SK-MEL-5 (cell line): ENCODE measurements at regions not wholly inside any gene's neighbourhood (a gene's known extent, or its start where the extent isn't known, plus 50 kb on each side); places are given as distances from the start of the nearest gene placed in this dataset.
"Not testable (repeated sequence)": the region's sequence is repeated elsewhere in the genome, so short reads cannot be mapped to it uniquely, and the experiment has no call there.

Experiments
- DNase-seq: peaks from one replicate; pipeline ENCODE4 v3.0.0-alpha.2; 2016; ENCODE audit warnings: low read depth, low spot score
- in situ Hi-C: cut with HindIII; loops from 2 replicates; pipeline ENCODE4 v1.10.0; 2016; ENCODE audit warnings: low sequenced_read_pairs, high pct_unique_total_duplicates, low pct_unique_long_range_greater_than_20kb

GRCh38 chrX:64580605-64581004 is 185.4 kb upstream of the MTMR8 start:
- in situ Hi-C loops, result no loop called here

GRCh38 chrX:64580035-64580434 is 184.8 kb upstream of the MTMR8 start:
- no peak for DNase-seq
- in situ Hi-C loops, result no loop called here

More at GRCh38 chrX:64580605-64581004, 185.4 kb upstream of the MTMR8 start:
- no peak for DNase-seq

DNA sequence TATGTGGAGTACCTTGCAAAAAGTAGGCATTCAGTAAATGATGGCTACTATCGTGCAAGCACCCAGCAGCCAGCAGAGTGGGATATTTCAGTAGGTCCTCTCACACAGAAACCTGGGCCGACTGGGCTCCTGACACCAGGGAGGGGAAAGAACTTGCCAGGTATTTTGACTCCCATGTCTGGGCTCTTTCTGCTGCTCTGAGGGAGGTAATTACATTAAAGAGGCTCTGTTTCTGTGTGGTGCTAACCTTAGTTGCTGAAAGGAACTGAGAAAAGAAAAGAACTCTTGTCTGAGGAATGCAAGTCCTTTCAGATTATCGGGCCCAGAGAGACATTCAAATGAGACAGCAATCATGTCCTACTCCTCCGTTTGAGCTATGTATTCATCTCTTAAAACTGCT is 175.8 kb upstream of the MTMR8 start:
- DNase-seq, result no peak
- in situ Hi-C loops, result no loop called here

DNA sequence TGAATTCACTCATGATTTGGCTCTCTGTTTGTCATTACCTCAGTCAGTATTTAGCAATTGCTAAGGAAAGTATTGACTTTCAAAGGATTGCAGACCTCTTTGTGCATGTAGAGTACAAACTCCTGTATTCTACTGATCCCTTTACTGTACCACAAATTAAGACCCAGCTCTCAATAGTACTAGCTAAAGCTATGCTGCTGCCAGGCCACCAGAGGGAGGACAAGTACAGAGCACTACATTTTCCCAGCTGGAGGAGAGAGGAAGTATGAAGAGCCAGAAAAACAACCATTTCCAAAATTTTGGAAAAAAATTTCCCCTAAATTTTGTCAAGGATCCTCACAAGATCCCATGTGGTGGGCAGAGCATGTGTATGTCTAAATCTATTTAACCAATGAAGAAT is 175.0 kb upstream of the MTMR8 start:
- in situ Hi-C loops, result no loop called here
- DNase-seq, result peak; percentile 9

DNA sequence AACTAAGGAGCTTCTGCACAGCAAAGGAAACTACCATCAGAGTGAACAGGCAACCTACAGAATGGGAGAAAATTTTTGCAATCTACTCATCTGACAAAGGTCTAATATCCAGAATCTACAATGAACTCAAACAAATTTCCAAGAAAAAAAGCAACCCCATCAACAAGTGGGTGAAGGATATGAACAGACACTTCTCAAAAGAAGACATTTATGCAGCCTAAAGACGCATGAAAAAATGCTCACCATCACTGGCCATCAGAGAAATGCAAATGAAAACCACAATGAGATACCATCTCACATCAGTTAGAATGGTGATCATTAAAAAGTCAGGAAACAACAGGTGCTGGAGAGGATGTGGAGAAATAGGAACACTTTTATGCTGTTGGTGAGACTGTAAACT is 170.1 kb upstream of the MTMR8 start:
- in situ Hi-C loops, DNase-seq: not testable (repeated sequence)

GRCh38 chrX:64549236-64549635 is 154.0 kb upstream of the MTMR8 start:
- in situ Hi-C loops, DNase-seq: not testable (repeated sequence)

- in situ Hi-C loops, result no loop called here
- DNase-seq, result no peak
Observed at GRCh38 chrX:64536736-64537135, 141.5 kb upstream of the MTMR8 start.
